ENCODE measurements at regions not wholly inside any gene's neighbourhood (a gene's known extent, or its start where the extent isn't known, plus 50 kb on each side); places are given as distances from the start of the nearest gene placed in this dataset.

- no peak for DNase-seq
Measured at GRCh38 chr12:86852451-86852850, 596.3 kb upstream of the MGAT4C start.

- DNase-seq, result no peak
Measured at GRCh38 chr12:86838711-86839110, 582.5 kb upstream of the MGAT4C start.

GRCh38 chr12:86838260-86838659, 582.1 kb upstream of the MGAT4C start:
- no peak for DNase-seq

DNA sequence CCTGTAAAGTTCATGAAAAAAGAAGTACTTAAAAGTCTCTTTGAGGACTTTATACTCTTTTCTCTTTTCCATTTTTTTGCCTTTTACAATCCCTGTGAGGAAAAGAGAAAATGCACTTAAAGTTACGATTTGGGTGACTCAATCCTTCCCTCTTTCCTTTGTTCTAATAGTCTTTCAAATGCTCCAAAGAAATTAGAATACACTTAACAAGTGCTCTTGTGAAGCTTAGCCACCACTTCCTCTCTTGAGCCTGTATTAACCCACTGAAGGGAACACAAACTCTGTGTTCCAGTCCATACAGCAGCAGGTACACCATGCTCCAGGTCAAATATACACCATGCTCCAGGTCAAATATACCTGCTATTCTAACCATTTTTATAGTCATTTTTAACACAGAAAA, 581.1 kb upstream of the MGAT4C start:
- DNase-seq, result no peak

DNA sequence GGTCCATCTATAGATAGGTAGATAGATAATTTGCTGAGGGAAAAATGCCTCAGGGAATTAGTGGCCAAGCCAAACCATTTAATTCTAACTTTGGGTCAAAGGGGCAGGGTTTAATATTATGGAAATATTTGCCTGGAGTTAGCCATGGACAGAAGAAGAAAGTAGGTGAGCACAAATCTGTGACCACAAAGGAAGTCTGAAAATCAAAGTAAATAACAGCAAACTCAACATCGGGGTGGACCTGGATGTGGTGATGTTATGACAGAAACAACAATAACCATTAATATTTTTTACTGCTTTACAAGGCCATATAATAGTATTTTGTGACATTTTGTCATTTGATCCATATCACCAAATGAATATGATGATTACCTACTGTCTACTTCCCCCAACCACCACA, 578.0 kb upstream of the MGAT4C start:
- no peak for DNase-seq

DNA sequence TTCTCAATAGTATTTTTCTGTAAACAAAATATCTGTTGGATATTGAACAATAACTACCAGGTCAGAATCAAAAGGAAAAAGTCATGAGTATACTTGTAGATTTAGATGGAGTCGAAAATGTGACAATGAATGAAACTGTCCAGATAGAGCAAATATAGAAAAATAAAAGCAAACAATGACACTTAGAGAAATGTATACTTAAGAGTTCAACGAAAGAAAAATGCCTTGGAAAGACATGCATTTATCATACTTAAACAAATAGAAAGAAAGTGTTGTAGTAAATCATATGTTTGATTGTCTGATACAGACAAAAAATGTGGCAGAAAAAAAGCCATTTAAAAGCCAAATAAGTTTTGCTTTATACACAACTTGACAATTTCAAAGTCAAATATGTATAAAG, 571.2 kb upstream of the MGAT4C start:
- no peak for DNase-seq

DNA sequence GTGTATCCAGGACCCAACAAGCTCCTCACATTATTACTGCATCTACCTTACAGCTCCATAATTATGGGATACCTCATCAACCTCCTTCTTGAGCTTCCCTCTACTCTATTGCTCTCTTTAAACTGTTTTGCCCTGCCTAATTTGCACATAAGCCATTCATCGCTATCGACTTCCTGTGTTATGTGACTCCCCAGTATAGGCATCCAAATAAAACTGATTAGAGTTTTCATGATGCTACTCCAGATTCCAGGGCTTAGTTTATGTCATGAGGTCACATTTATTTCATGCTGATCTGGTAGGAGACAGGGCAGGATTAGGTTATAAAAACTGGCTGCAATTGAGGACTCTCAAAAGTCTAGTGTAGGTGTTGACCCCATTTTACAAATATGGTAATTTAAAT, 569.9 kb upstream of the MGAT4C start:
- no peak for DNase-seq

DNA sequence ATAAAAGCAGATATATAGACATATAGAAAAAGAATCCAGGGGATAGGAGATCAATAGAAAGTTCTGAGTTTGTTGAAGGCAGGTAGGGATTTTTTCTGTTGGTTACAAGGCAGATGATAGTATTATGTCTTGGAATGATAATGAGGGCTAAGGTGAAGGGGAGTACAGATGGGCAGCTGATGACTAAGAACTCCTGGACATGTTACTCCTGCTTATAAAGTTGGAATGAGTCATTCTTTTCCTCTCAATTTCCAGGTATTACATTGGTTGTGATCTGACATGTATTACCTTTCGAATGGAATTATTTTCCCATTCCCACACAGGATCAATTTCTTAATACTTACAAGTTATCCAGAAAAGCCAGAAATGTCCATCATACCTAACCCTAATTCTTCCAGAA, 545.2 kb upstream of the MGAT4C start:
- DNase-seq, result no peak

DNA sequence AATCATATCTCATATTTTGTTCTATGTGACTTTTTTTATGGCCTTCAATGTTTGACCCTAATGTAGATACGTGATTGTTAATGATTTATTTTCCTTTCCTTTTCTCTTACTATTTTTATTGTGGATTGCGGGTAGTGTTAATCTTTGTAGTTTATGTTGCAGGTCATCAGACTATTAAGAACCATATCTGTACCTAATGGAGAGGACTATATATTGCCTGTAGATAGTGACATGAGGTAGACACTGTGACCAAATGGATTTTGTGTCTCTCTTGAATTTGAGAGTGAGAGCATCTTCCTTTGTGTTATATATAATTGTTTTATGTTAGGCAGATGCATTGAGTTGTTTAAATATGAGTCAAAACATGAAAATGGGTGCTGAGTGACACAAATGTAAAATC, 543.4 kb upstream of the MGAT4C start:
- DNase-seq, result no peak

DNA sequence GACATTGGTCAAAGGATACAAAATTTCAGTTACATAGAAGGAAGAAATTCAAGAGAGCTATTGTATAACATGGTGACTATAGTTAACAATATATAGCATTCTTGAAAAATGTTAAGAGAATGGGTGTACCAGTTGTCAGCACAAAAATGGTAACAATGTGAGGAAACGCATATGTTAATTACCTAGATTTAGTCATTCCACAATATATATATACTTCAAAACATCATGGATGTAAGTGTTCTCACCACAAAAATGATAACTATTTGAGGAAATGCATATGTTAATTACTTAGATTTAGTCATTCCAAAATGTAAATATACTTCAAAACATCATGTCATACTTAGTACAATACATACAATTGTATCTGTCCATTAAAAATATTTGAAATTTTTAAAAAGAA, 540.4 kb upstream of the MGAT4C start:
- DNase-seq, result no peak

GRCh38 chr12:86788661-86789060, 532.5 kb upstream of the MGAT4C start:
- no peak for DNase-seq

DNA sequence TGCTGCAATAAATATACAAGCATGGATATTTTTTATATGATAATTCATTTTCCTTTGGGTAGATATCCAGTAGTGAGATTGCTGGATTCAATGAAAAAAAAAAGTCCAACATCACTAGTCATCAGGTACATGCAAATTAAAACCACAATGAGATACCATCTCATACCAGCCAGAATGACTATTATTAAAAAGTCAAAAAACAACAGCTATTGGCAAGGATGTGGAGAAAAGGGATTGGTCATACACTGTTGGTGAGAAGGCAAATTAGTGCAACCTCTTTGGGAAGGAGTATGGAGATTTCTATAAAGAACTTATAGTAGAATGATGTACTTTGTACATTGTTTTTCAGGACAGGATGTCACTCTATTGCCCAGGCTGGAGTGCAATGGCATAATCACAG, 531.2 kb upstream of the MGAT4C start:
- no peak for DNase-seq

- DNase-seq, result no peak
Measured at GRCh38 chr12:86777325-86777724, 521.1 kb upstream of the MGAT4C start.

GRCh38 chr12:86774841-86775388, 518.7 kb upstream of the MGAT4C start:
- no peak for DNase-seq

GRCh38 chr12:86772696-86773095, 516.5 kb upstream of the MGAT4C start:
- DNase-seq, result no peak

DNA sequence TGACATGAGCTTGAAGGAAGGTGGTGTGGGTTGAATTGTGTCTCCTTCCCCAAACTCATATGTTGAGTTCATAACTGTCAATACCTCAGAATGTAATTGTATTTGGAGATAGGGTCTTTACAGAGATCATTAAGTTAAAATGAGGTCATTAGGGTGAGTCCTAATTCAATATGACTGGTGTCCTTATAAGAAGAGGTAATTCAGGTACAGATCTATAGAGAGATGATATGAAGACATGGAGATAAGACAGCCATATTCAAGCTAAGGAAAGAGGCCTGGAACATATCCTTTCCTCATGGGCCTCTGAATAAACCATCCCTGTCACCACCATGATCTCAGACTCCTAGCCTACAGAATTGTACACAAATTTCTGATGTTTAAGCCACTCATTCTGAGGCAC, 514.7 kb upstream of the MGAT4C start:
- DNase-seq, result no peak

- no peak for DNase-seq
Measured at GRCh38 chr12:86748894-86749293, 492.7 kb upstream of the MGAT4C start.

GRCh38 chr12:86744547-86745212, 488.5 kb upstream of the MGAT4C start:
- DNase-seq, result no peak

- no peak for DNase-seq
Measured at GRCh38 chr12:86743875-86744536, 487.8 kb upstream of the MGAT4C start.

GRCh38 chr12:86741531-86741930, 485.3 kb upstream of the MGAT4C start:
- no peak for DNase-seq

DNA sequence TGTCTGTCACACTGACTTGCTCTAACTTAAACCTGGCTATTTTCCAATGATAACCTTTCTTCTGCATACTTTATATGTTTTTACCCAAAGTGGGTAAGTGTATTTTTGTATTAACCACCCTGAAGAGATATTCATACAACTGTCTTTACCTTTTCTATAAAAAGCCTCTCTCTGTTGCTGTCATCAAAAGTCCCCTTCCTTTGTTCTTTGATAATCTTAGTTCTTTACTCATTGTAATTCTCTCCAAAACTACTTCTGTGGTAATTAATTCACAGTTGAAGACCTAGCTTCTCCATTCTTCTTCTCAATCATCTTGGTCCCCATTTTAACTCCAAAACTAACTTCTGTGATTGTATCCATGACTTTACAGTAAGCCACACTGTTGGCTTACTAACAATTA, 479.7 kb upstream of the MGAT4C start:
- no peak for DNase-seq

- DNase-seq, result no peak
Measured at GRCh38 chr12:86735072-86735471, 478.9 kb upstream of the MGAT4C start.

DNA sequence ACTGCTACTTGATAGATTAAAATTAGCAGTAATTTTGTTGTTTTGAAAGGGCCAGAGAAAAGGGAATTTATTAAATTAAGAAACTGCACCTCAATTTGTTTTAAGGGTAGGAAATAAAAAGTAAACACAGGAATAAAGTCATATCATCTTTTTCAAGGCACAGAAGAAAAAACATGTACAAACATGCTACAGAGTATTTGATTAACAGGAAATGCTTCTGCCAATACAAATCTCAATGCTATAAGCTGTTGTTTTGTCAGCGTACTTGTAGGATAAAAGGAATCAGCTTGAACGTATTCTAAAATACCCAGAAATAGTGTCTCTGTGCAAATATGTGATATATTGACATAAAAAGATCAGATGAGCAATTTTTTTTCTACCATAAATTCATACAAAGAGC, 474.0 kb upstream of the MGAT4C start:
- no peak for DNase-seq

GRCh38 chr12:86729739-86730138, 473.5 kb upstream of the MGAT4C start:
- DNase-seq, result no peak

DNA sequence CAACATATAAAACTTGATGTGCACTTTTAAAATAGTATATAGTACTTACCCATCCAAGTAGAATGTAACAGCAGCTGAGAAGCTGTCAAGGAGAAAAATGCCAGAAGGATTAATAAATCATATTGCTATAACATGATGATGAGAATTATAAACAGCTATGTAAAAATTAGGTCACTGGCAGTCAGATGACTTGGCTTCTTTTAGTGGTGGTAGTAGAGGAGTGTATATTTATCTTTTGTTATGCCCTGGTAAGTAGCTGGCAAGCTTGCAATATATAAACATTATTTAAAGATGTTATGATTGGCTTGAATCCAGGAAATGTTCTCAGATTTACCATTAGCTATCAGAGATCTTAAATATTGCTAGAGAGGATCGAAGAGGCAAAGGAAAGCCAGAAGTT, 471.0 kb upstream of the MGAT4C start:
- no peak for DNase-seq
